ENCODE measurements at regions not wholly inside any gene's neighbourhood (a gene's known extent, or its start where the extent isn't known, plus 50 kb on each side); places are given as distances from the start of the nearest gene placed in this dataset.
"Not testable (repeated sequence)": the region's sequence is repeated elsewhere in the genome, so short reads cannot be mapped to it uniquely, and the experiment has no call there.

DNA sequence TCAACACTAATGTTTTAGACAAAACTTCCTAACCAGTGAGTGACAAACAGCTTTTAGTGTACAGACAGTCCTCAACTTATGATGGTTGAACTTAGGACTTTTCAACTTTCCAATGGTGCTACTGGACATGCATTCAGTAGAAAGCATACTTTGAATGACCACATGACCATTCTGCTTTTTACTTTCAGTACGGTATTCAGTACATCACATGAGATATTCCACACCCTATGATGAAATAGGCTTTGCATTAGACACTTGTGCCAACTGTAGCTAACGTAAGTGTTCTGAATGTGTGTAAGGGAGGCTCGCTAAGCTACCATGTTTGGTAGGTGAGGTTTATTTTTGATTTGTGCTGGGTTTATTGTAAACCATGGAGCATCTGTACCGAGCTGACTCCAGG is 113.7 kb downstream of the WNT7A start:
- H3K27me3 Mint-ChIP-seq, result peaks cover 3% of the 10 kb centered on the region
- no peak for DNase-seq
- no peak overlapping the region for H3K4me3 Mint-ChIP-seq
- H3K4me1 Mint-ChIP-seq (ENCODE audit: low read depth), result peaks cover 4% of the 10 kb centered on the region
- H3K27ac Mint-ChIP-seq, result no peak overlapping the region
- H3K36me3 Mint-ChIP-seq (ENCODE audit: low read depth), result no peaks in the 10 kb centered on the region
- H3K9me3 Mint-ChIP-seq, result peaks cover 5% of the 10 kb centered on the region

DNA sequence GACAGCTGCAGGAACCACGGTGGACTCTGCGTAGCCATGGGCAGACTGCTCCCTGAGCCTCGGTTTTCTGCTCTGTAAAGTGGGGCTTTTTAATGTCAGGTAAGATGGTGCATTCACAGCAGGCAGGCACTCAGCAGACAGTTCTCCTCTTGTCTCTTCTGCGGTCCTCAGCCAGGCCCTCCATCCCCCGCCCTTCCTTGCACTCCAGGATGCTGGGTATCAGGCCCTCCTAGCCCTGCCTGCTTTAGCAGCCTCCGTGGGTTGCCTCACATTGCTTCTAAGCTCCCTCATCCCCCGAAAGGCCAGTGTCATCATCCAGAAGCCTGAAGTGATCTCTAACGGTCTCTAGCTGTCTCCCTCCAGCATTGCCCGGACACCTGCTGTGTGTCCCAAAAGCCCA is 115.7 kb downstream of the WNT7A start:
- Mint-ChIP-seq H3K36me3 (ENCODE audit: low read depth) (no peaks in the 10 kb centered on the region), H3K4me1 (ENCODE audit: low read depth) (no peaks in the 10 kb centered on the region), H3K4me3 (no peak overlapping the region), H3K9me3 (peaks cover 5% of the 10 kb centered on the region), H3K27ac (no peak overlapping the region), H3K27me3 (peaks cover 6% of the 10 kb centered on the region)
- DNase-seq, result no peak

DNA sequence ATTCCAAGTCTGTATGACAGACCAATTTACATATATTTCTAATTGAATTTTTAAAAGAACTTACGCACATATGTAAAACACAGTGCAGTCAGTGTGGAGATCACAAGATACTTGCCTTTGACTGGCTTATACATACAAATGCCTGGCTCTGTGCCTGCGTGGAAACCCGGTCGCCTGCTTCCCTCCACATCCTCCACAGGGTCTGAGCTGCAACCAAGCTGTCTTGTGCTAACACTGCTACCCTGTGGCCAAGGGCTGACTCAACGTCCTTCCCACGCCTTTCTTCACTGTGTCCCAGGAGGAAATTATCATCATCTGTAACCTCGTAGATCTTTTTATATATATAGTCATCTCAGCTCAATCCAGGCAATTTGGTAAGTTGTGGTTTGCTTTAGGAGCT is 117.0 kb downstream of the WNT7A start:
- Mint-ChIP-seq H3K27ac (no peak overlapping the region), H3K27me3 (peaks cover 11% of the 10 kb centered on the region), H3K4me1 (ENCODE audit: low read depth) (no peaks in the 10 kb centered on the region), H3K4me3 (no peak overlapping the region), H3K36me3 (ENCODE audit: low read depth) (no peaks in the 10 kb centered on the region), H3K9me3 (peaks cover 5% of the 10 kb centered on the region)
- no peak for DNase-seq

DNA sequence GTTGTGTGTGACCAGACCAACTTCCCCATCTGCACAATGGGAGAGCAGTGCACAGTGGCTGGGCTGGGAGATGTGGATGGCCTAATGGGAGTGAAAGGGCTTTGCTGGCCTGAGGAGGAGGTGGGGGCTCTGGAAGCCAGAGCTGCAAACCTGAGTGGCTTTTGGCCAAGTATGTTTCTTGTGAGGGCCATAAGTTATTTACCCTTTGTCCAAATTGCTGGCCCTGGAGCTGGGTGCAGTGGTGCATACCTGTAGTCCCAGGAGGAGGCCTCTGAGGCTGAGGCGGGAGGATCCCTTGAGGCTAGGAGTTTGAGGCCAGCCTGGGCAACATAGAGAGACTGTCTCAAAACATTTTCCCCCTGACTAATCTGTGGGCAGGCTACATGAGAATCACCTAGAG is 129.1 kb downstream of the WNT7A start:
- Mint-ChIP-seq H3K4me1 (ENCODE audit: low read depth) (no peaks in the 10 kb centered on the region), H3K36me3 (ENCODE audit: low read depth) (no peaks in the 10 kb centered on the region), H3K27ac (no peak overlapping the region), H3K4me3 (no peak overlapping the region), H3K27me3 (peaks cover 13% of the 10 kb centered on the region), H3K9me3 (peaks cover 7% of the 10 kb centered on the region)
- DNase-seq, result no peak

DNA sequence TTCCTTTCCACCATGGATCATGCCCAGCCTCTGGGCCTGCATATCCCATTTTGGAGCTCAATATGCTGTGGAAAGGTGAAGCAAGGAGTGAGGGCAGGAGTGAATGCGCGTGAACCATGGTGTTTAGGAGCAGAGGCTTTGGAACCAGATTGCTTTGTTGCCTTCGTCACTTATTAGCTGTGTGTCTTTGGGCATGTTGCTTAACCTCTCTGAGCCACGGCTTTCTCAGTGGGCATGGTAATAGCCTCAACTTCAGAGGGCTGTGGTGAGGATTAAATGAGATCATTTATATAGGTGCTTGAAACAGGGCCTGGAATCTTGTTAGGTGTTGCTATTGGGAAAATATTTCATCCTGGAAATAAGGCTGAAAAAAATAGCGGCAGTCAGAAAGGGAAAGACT is 129.7 kb downstream of the WNT7A start:
- DNase-seq, result no peak
- peaks cover 18% of the 10 kb centered on the region for H3K27me3 Mint-ChIP-seq
- peaks cover 7% of the 10 kb centered on the region for H3K9me3 Mint-ChIP-seq
- H3K4me1 Mint-ChIP-seq (ENCODE audit: low read depth), result no peaks in the 10 kb centered on the region
- H3K36me3 Mint-ChIP-seq (ENCODE audit: low read depth), result no peaks in the 10 kb centered on the region
- H3K27ac Mint-ChIP-seq, result no peak overlapping the region
- no peak overlapping the region for H3K4me3 Mint-ChIP-seq

DNA sequence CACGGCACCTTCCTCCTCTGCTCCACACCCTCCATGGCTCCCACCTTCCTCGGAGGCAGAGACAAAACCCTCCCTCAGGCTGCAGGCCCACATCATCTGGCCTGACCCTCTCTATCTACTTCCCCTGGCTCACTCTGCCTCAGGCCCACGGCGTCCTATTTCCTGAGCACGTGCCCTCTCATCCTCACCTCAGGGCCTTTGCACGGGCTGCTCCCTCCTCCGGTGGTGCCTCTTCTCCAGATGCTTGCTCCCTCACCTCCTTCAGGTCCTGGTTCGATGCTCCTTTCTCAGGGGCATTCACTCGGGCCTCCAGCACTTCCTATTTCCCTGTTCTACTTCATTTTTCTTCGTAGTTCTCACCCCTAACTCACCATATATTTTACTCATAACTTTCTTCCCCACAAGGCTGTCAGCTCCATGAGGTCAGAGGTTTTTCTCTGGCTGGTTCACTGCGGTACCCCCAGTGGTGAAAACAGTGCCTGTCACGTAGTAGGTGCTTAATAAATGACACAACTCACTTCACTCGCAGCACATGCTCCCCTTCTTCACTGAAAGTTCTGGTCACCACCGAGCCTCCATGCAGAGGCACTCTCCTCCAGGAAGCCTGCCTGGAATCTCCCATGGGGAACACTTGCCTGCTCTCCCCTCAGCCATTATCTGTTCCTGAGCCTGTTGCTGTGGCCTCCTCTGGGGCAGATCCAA is 130.7 kb downstream of the WNT7A start:
- Mint-ChIP-seq H3K4me1 (ENCODE audit: low read depth) (no peaks in the 10 kb centered on the region), H3K27ac (no peak overlapping the region), H3K4me3 (no peak overlapping the region), H3K27me3 (peaks cover 25% of the 10 kb centered on the region), H3K9me3 (peaks cover under 1% of the 10 kb centered on the region), H3K36me3 (ENCODE audit: low read depth) (no peaks in the 10 kb centered on the region)
- DNase-seq, result no peak

DNA sequence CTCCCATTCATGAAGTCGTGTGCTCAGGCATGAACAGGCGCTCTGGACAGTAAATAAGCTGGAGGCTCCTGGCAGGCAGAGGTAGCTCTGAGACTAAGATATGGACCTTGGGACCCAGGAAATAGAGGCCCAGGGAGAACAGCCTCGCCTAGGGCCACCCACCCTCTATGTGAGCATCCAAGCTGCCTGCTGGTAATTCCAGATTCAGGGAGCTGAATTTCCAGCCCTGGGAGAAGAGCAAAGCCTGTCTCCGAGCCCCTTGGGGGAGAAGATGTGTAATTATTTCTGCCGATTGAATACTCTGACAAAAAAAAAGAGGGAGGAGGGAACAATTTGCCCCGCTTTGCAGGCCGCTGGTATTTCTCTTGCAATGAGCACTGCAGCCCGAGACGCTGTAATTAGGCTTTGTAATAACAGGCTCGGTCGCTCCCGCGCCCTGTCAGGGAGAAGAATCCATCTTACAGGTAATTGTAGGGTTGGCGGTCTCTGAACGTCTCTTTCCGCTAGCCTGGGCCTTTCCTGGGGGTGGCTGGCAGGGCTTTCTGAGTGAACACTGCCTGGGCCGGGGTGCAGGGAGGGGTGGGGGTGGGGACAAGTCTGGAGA is 131.5 kb downstream of the WNT7A start:
- H3K27me3 Mint-ChIP-seq, result peaks cover 33% of the 10 kb centered on the region
- H3K9me3 Mint-ChIP-seq, result peaks cover 5% of the 10 kb centered on the region
- H3K27ac Mint-ChIP-seq, result no peak overlapping the region
- no peaks in the 10 kb centered on the region for H3K4me1 Mint-ChIP-seq (ENCODE audit: low read depth)
- H3K36me3 Mint-ChIP-seq (ENCODE audit: low read depth), result no peaks in the 10 kb centered on the region
- DNase-seq, result no peak
- no peak overlapping the region for H3K4me3 Mint-ChIP-seq

DNA sequence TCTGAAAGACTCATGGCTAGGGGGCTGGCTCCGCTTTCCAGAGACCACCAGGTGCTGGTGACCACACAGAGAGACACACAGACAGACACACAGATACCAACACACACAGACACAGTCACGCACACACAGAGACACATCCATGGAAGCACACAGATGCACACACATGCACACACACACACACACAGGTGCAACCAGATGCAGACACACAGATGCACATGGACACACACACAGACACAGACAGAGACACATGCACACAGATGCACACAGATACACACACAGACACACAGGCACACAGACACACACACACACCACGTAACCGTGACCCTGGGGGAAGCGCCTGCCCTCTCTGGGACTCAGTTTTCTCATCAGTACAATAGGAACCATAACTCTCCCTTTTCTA is 132.2 kb downstream of the WNT7A start:
- H3K27ac Mint-ChIP-seq, result no peak overlapping the region
- H3K4me3 Mint-ChIP-seq, result no peak overlapping the region
- DNase-seq, result no peak
- H3K36me3 Mint-ChIP-seq (ENCODE audit: low read depth), result no peaks in the 10 kb centered on the region
- peaks cover 6% of the 10 kb centered on the region for H3K9me3 Mint-ChIP-seq
- peaks cover 38% of the 10 kb centered on the region for H3K27me3 Mint-ChIP-seq
- H3K4me1 Mint-ChIP-seq (ENCODE audit: low read depth), result no peaks in the 10 kb centered on the region

DNA sequence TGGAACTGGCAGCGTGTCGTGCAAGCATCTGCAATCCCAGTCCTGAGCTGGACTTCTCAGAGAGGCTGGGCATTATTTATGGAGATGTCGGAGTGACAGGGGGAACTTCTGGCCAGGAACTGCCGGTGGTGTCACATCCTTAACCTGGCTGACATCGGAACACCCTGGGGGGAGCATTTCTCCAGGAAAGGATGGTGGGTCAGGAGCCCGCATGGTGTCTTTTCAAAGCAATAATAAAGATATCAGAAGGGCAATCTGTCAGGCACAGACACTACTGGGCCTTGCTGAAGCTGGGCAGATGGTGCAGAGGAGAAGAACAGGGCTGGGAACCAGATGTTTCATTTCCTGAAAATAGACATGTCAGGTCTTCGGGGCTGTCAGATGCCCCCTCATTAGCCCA is 133.5 kb downstream of the WNT7A start:
- Mint-ChIP-seq H3K4me3 (no peak overlapping the region), H3K27ac (no peak overlapping the region), H3K9me3 (peaks cover 14% of the 10 kb centered on the region), H3K27me3 (peaks cover 50% of the 10 kb centered on the region), H3K4me1 (ENCODE audit: low read depth) (no peaks in the 10 kb centered on the region), H3K36me3 (ENCODE audit: low read depth) (no peaks in the 10 kb centered on the region)
- no peak for DNase-seq

DNA sequence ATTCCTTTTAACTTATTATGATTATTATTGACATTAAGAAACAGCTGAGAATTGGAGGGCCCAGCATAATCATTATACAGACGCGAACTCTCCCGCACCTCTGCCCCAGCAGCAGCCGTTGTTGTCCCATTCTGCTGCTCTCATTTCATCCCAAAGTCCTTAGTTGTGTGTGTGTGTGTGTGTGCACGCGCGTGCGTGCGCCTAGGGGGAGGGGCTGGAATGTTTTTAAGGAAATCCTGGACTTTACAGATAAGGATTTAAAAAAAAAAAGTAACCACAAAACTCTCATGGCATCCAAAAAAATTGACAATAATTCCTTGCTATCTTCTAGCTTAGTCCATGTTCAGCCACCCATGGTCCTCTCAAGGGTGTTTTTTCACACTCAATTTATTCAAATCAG is 134.2 kb downstream of the WNT7A start:
- H3K27ac Mint-ChIP-seq, result no peak overlapping the region
- DNase-seq, result no peak
- no peaks in the 10 kb centered on the region for H3K4me1 Mint-ChIP-seq (ENCODE audit: low read depth)
- H3K9me3 Mint-ChIP-seq, result peaks cover 18% of the 10 kb centered on the region
- no peaks in the 10 kb centered on the region for H3K36me3 Mint-ChIP-seq (ENCODE audit: low read depth)
- H3K4me3 Mint-ChIP-seq, result no peak overlapping the region
- H3K27me3 Mint-ChIP-seq, result peaks cover 58% of the 10 kb centered on the region

DNA sequence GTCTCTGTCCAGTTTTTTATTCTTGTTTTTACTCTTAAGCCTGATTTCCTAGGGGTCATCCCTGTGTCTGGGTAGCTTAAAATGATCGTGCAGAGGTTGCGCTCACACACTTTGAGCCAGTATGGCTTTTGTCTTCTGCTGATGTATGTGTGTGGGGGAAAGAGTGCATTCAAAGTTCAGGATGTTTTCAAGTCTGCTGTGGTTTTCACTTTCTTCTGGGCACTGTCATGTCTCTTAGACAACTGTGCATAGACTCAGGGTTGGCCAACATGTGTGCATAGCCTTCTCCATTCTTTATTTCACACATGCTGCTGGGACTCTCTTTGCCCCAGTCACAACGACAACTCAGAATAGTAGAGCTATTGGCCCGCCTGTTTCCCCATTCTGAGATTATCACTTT is 139.1 kb downstream of the WNT7A start:
- no peak for DNase-seq
- H3K9me3 Mint-ChIP-seq, result peaks cover 28% of the 10 kb centered on the region
- no peaks in the 10 kb centered on the region for H3K36me3 Mint-ChIP-seq (ENCODE audit: low read depth)
- no peaks in the 10 kb centered on the region for H3K4me1 Mint-ChIP-seq (ENCODE audit: low read depth)
- H3K27me3 Mint-ChIP-seq, result peaks cover 72% of the 10 kb centered on the region
- H3K27ac Mint-ChIP-seq, result no peak overlapping the region
- no peak overlapping the region for H3K4me3 Mint-ChIP-seq

DNA sequence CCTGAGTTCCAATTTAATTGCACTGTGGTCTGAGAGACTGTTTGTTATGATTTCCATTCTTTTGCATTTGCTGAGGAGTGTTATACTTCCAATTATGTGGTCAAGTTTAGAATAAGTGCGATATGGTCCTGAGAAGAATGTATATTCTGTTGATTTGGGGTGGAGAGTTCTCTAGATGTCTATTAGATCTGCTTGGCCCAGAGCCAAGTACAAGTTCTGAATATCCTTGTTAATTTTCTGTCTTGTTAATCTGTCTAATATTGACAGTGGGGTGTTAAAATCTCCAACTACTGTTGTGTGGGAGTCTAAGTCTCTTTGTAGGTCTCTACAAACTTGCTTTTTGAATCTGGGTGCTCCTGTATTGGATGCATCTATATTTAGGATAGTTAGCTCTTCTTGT is 146.1 kb downstream of the WNT7A start:
- Mint-ChIP-seq H3K27me3 (peaks cover 78% of the 10 kb centered on the region), H3K9me3 (peaks cover 25% of the 10 kb centered on the region)
- not testable (repeated sequence) for H3K36me3 Mint-ChIP-seq (ENCODE audit: low read depth); H3K27ac Mint-ChIP-seq; H3K4me1 Mint-ChIP-seq (ENCODE audit: low read depth); H3K4me3 Mint-ChIP-seq; DNase-seq

DNA sequence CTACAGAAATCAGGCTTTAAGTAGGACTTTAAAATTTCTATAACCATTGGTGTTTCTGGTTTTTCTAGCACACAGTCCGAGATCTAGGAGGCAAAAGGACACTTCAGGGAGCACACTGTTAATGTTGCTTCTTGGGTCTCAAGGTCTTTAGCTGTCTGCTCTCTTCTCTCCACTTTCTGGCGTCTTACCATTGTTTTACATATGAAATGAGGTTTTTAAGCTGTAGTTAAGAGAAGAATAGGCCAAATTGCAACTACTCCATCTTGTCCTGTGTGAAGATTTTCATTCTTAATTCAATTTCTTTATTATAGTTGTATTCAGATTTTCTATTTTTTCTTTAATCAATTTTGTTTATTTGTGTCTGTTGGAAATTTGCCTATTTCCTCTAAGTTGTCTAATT is 151.4 kb downstream of the WNT7A start:
- Mint-ChIP-seq H3K4me1 (ENCODE audit: low read depth) (no peaks in the 10 kb centered on the region), H3K4me3 (no peak overlapping the region), H3K9me3 (peaks cover 7% of the 10 kb centered on the region), H3K27ac (no peak overlapping the region), H3K36me3 (ENCODE audit: low read depth) (no peaks in the 10 kb centered on the region), H3K27me3 (peaks cover 44% of the 10 kb centered on the region)
- DNase-seq, result no peak

DNA sequence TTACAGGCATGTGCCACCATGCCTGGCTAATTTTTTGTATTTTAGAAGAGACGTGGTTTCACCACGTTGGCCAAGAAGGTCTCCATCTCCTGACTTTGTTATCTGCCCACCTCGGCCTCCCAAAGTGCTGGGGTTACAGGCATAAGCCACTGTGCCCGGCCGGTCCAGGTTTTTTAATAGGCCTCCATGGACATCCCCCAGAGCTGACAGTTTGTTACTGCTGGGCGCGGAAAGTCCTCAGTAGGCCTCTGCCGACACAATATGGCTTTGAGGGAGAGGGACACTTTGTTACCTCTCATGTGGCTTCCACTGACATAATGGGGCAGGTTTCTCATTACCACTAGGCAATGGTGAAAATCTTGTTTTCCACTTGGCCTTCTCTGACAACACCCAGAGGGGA is 152.0 kb downstream of the WNT7A start:
- Mint-ChIP-seq H3K4me1 (ENCODE audit: low read depth) (no peaks in the 10 kb centered on the region), H3K4me3 (no peak overlapping the region), H3K27me3 (peaks cover 38% of the 10 kb centered on the region), H3K9me3 (peaks cover 8% of the 10 kb centered on the region), H3K36me3 (ENCODE audit: low read depth) (no peaks in the 10 kb centered on the region), H3K27ac (no peak overlapping the region)
- no peak for DNase-seq

DNA sequence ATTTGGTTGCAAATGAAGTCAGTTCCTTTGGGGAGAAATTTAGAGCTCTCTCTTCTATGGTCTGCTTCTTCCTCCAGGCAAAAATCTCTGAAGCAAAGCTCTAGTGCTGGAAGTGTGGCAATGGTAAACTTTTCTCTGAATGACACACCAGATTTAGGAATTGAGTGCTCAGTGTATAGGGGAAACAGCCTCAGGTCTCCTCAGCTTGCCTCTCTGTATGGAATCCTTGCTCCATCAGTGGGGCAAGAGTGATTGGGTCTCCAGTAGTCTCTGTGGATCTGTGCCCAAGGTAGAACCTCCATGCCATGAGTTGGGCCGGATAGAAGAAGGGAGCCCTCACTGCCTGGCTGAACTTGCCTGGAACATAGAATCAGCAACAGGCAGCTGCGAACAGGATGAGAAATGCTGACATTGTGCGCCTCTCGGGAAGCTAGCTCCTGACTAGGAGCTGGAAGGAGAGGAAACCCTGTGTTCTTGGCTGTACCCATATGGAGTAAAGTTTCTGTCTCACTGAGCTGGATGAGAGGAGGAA is 156.1 kb downstream of the WNT7A start:
- no peak for DNase-seq
- Mint-ChIP-seq H3K36me3 (ENCODE audit: low read depth) (no peaks in the 10 kb centered on the region), H3K27ac (no peak overlapping the region), H3K4me1 (ENCODE audit: low read depth) (no peaks in the 10 kb centered on the region), H3K4me3 (no peak overlapping the region), H3K27me3 (peaks cover 8% of the 10 kb centered on the region), H3K9me3 (peaks cover 14% of the 10 kb centered on the region)

All from activated T-cell treated with anti-CD3 and anti-CD28 coated beads, Interleukin-2, amount 50 U/mL, for 24 hours (primary cell).